Coronary artery (tissue), 2 donors: ENCODE measurements at regions not wholly inside any gene's neighbourhood (a gene's known extent, or its start where the extent isn't known, plus 50 kb on each side); places are given as distances from the start of the nearest gene placed in this dataset.

Experiments used
- DNase-seq: peaks from one replicate; pipeline ENCODE4 v3.0.0-alpha.2; 2017; ENCODE audit warnings: low spot score
- H3K27ac ChIP-seq, 2 donors: fragments of 200-600 bp; sonication (generic); one replicate each; pipeline ENCODE4 v1.5.1; 2016 to 2019
- H3K4me3 ChIP-seq: fragments of 200-600 bp; sonication (generic); 2 replicates; pipeline ENCODE4 v1.5.1; 2016; ENCODE audit warnings: mild to moderate bottlenecking, moderate library complexity
- CTCF ChIP-seq: fragments of 200-600 bp; sonication (generic); IDR thresholded peaks from one replicate; pipeline ENCODE4 v1.5.1; 2019; ENCODE audit warnings: antibody characterized with exemption

GRCh38 chr2:2492800-2493199 lies 161.7 kb upstream of the MYT1L start:
- H3K27ac ChIP-seq = no peak overlapping the region
- no peak for TF ChIP-seq CTCF
- DNase-seq = no peak
- no peak overlapping the region for H3K4me3 ChIP-seq

- H3K27ac ChIP-seq = no peak overlapping the region
- H3K4me3 ChIP-seq = no peak overlapping the region
- no peak for DNase-seq
- no peak for TF ChIP-seq CTCF
These were observed 160.9 kb upstream of the MYT1L start for GRCh38 chr2:2491964-2492363.

- no peak for TF ChIP-seq CTCF
- Histone ChIP-seq H3K4me3 (no peak overlapping the region), H3K27ac (no peak overlapping the region)
- no peak for DNase-seq
These were observed 153.2 kb upstream of the MYT1L start for GRCh38 chr2:2484301-2484700.

- no peak for DNase-seq
- TF ChIP-seq CTCF = no peak
- Histone ChIP-seq H3K27ac (no peak overlapping the region), H3K4me3 (no peak overlapping the region)
These were observed 151.8 kb upstream of the MYT1L start for GRCh38 chr2:2482851-2483250.

GRCh38 chr2:2472881-2473280 lies 141.8 kb upstream of the MYT1L start:
- DNase-seq = no peak
- no peak overlapping the region for H3K4me3 ChIP-seq
- H3K27ac ChIP-seq = no peak overlapping the region
- no peak for TF ChIP-seq CTCF

- no peak overlapping the region for H3K4me3 ChIP-seq
- TF ChIP-seq CTCF = no peak
- H3K27ac ChIP-seq = no peak overlapping the region
- no peak for DNase-seq
These were observed 141.0 kb upstream of the MYT1L start for GRCh38 chr2:2472044-2472443.

- no peak for TF ChIP-seq CTCF
- no peak for DNase-seq
- Histone ChIP-seq H3K4me3 (no peak overlapping the region), H3K27ac (no peak overlapping the region)
These were observed 135.5 kb upstream of the MYT1L start for GRCh38 chr2:2466534-2466933.
